K562 (cell line): ENCODE measurements at regions not wholly inside any gene's neighbourhood (a gene's known extent, or its start where the extent isn't known, plus 50 kb on each side); places are given as distances from the start of the nearest gene placed in this dataset.

Source experiments
- ATAC-seq: fragments of 200-7000 bp; cut with Tn5 transposase; 3 replicates; pipeline ENCODE4 v1.9.1; 2020; ENCODE audit warnings: moderate library complexity
- BruUV-seq: library from RNA; stranded (reverse); fragments of 400-500 nt; replicated peaks from 2 replicates; lab custom pipeline; 2021; lab: Mats Ljungman, UMichigan
- CTCF ChIA-PET: fragments of 300-600 bp; formaldehyde crosslinking; extraction: SDS; loops from one replicate; lab custom pipeline; 2021; ENCODE audit warnings: low intra/inter-chr PET ratio; lab: Yijun Ruan, JAX
- POLR2A ChIA-PET: fragments of 300-600, 350-650 bp; sonication (Branson Sonifier 250); formaldehyde crosslinking; extraction: SDS; loops from one replicate; lab custom pipeline; 2021; ENCODE audit warnings: antibody characterized with exemption, inconsistent platforms; lab: Yijun Ruan, JAX
- DNase-seq, 4 experiments: peaks; one replicate each; pipeline versions ENCODE4 v3.0.0 to v3.0.0-alpha.2; 2011 to 2018; ENCODE audit warnings: low spot score in 3 of 4, mixed read lengths in 3 of 4; ENCODE audit errors: extremely low read depth in 1 of 4
- FAIRE-seq: peaks from 2 replicates; lab custom pipeline; 2011; peaks lifted over from hg19 to GRCh38; lab: Jason Lieb, UNC
- H2AFZ ChIP-seq: 2 replicates; pipeline ENCODE4 v1.6.0; 2011; ENCODE audit warnings: low read depth, low read length, control low read depth, inconsistent platforms
- H3K27ac ChIP-seq: fragments of 200-600 bp; 3 replicates; pipeline ENCODE4 v1.8.0; 2011; ENCODE audit warnings: low read depth, mild to moderate bottlenecking, control low read depth, inconsistent platforms, low read length, moderate library complexity, mixed read lengths; ENCODE audit errors: extremely low read depth
- H3K27me3 ChIP-seq, 2 experiments: fragments of 300-600 bp in 1 of 2; 2 replicates in 1 of 2; 3 replicates in 1 of 2; pipeline versions ENCODE4 v1.6.0 to v1.8.0; 2011; ENCODE audit warnings: inconsistent platforms in 2 of 2, low read length in 2 of 2, mild to moderate bottlenecking in 1 of 2, mixed read lengths in 1 of 2, moderate library complexity in 1 of 2; ENCODE audit not compliant: control insufficient read depth in 2 of 2, insufficient read depth in 2 of 2
- H3K36me3 ChIP-seq: fragments of 300-600 bp; 3 replicates; pipeline ENCODE4 v1.8.0; 2011; ENCODE audit warnings: mild to moderate bottlenecking, low read length, inconsistent platforms; ENCODE audit not compliant: control insufficient read depth, insufficient read depth
- H3K4me1 ChIP-seq, 2 experiments: fragments of 200-600 bp in 1 of 2; replicated peaks in 1 of 2; 2 replicates in 1 of 2; 3 replicates in 1 of 2; pipeline versions ENCODE4 v1.5.1 to v1.8.0; 2011; ENCODE audit warnings: inconsistent platforms in 2 of 2, low read length in 2 of 2, mild to moderate bottlenecking in 1 of 2, mixed read lengths in 1 of 2, moderate library complexity in 1 of 2; ENCODE audit not compliant: control insufficient read depth in 2 of 2, insufficient read depth in 2 of 2
- H3K4me2 ChIP-seq: 2 replicates; pipeline ENCODE4 v1.6.1; 2011; ENCODE audit warnings: low read length, control low read depth, inconsistent platforms, mixed read lengths; ENCODE audit not compliant: insufficient read depth
- H3K4me3 ChIP-seq: fragments of 200-600 bp; sonication (generic), shearing (Covaris generic); 2 replicates; pipeline ENCODE4 v1.5.1; 2016; ENCODE audit warnings: control low read depth, inconsistent platforms
- H3K79me2 ChIP-seq: fragments of 200-600 bp; 3 replicates; pipeline ENCODE4 v1.8.0; 2011; ENCODE audit warnings: low read length, inconsistent platforms; ENCODE audit not compliant: control insufficient read depth, insufficient read depth
- H3K9ac ChIP-seq, 2 experiments: 2 replicates each; pipeline versions ENCODE4 v1.6.0 to v1.6.1; 2011; ENCODE audit warnings: low read depth in 2 of 2, low read length in 2 of 2, control low read depth in 1 of 2, inconsistent platforms in 1 of 2, mild to moderate bottlenecking in 1 of 2, mixed read lengths in 1 of 2; ENCODE audit not compliant: insufficient read depth in 1 of 2
- H3K9me1 ChIP-seq: one replicate; pipeline ENCODE4 v1.6.0; 2011; ENCODE audit warnings: inconsistent platforms, mild to moderate bottlenecking, low read length, moderate library complexity; ENCODE audit not compliant: control insufficient read depth, insufficient read depth
- H3K9me3 ChIP-seq: replicated peaks from 2 replicates; pipeline ENCODE4 v1.5.1; 2011; ENCODE audit warnings: low read depth, low read length, inconsistent platforms; ENCODE audit not compliant: control insufficient read depth, insufficient read depth
- H4K20me1 ChIP-seq: replicated peaks from 2 replicates; pipeline ENCODE4 v1.6.1; 2011; ENCODE audit warnings: low read length, inconsistent platforms, mixed read lengths; ENCODE audit not compliant: control insufficient read depth, insufficient read depth
- ARID1B ChIP-seq: fragments of 450-650 bp; IDR thresholded peaks from 2 replicates; pipeline ENCODE4 v1.6.1; 2016; ENCODE audit warnings: antibody characterized with exemption, mild to moderate bottlenecking, inconsistent platforms
- HLTF ChIP-seq: fragments of 450-650 bp; IDR thresholded peaks from 2 replicates; pipeline ENCODE4 v1.6.1; 2016
- NFIX ChIP-seq: fragments of 250-450 bp; sonication (Bioruptor Pico); IDR thresholded peaks from 2 replicates; pipeline ENCODE4 v1.4.0; 2020; ENCODE audit warnings: low read depth, mild to moderate bottlenecking, moderate library complexity
- RBM39 ChIP-seq: fragments of 200-400 bp; formaldehyde crosslinking; optimal IDR thresholded peaks from 2 replicates; pipeline ENCODE3; 2018; ENCODE audit warnings: low read depth, low read length
- SLC30A9 ChIP-seq: fragments of 250-450 bp; sonication (Bioruptor Pico); IDR thresholded peaks from 2 replicates; pipeline ENCODE4 v1.8.0; 2022; ENCODE audit warnings: mild to moderate bottlenecking, moderate library complexity
- TCF7L2 ChIP-seq: fragments of 150-350 bp; IDR thresholded peaks from 2 replicates; pipeline ENCODE4 v1.6.1; 2016; ENCODE audit warnings: low read depth, mild to moderate bottlenecking, low read length, moderate library complexity
- TCFL5 ChIP-seq: fragments of 250-450 bp; sonication (Bioruptor Pico); conservative IDR thresholded peaks from 2 replicates; pipeline ENCODE4 v1.6.1; 2021; ENCODE audit warnings: mild to moderate bottlenecking, moderate library complexity, matching md5 sums
- ZNF224 ChIP-seq: sonication (generic); formaldehyde crosslinking; IDR thresholded peaks from 2 replicates; pipeline ENCODE4 v1.8.0; 2022; ENCODE audit warnings: mild to moderate bottlenecking, missing genetic modification reagents
- WGBS: fragments of 100-300 bp; shearing (Covaris generic); methylation state at CpG from one replicate; pipeline ENCODE4 v1.1.6; 2016; ENCODE audit warnings: low coverage, mixed read lengths; ENCODE audit not compliant: insufficient coverage; ENCODE audit errors: missing lambda C conversion rate; 5-methylcytosine and 5-hydroxymethylcytosine counted together
- in situ Hi-C: fragments of 300-500 bp; cut with MboI; formaldehyde crosslinking; loops from 4 replicates; pipeline ENCODE4 v1.15.0; 2018; ENCODE audit warnings: inconsistent platforms, mixed read lengths
- intact Hi-C: fragments of 100-400 bp; cut with micrococcal nuclease; formaldehyde crosslinking; loops from 2 replicates; pipeline ENCODE4 v1.14.2; 2022
- TF ChIP-seq, protein P1 (sequence below): fragments of 450-650 bp; formaldehyde crosslinking; IDR thresholded peaks from 2 replicates; pipeline ENCODE4 v1.4.0; 2020; ENCODE audit warnings: mild to moderate bottlenecking, mixed read lengths
- TF ChIP-seq, protein P2 (sequence below): sonication (generic); formaldehyde crosslinking; IDR thresholded peaks from 2 replicates; pipeline ENCODE4 v1.8.0; 2022; ENCODE audit warnings: mild to moderate bottlenecking, missing genetic modification reagents

DNA sequence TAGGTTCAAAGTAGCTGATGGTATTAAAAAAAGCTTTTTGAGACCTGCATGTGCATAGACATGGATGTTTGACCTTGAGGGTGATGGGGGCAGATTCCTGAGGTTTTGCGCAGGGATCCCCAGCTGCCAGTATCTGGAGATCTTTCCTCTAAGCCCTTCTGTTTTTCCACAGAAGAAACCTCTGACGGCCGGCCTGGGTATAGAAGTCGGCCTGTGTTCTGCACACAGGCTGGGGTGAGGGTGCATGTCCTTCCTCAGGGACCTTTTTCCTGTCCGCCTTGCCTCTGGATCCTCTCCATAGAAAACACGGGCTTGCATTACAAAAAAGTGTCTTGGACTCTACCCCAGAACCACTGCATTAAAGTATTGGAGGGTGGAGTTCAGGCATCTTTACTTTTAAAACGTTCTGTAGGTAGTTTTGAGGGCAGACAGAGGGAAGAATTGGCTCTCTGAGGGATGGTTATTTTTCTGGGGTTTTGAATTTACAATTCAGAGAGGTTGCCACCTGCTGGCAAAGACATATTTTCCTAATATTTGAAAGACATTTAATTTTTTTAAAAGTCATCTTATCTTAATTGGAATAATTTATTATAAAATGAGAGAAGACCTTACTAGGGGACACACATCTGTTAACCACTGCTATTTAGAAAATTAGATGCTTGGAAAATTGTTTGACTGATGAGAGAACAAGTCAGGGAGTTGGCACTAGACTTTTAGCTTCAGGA lies 350.6 kb downstream of the DCDC2C start:
- FAIRE-seq: no peak

DNA sequence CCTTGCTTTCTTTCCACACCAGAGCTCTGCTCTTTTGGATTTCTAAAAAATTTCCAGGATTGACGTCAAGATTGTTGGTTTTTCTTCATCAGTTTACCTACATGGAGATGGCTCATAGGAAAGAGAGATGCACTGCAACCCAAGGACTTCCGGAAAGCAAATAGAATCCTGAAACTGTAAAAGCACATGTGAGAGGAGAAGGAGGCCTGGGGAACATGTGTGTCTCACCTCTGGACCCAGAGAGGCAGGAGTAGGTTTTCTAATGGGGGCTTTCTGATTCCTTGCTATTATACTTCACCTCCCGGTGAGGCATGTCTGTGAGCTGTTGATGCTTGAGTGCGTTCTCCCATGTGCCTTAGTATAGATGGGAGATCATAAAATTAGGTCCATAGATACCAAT lies 362.8 kb downstream of the DCDC2C start:
- in situ Hi-C loops (no loop called here), intact Hi-C loops (no loop called here)
- no peak for DNase-seq
- Histone ChIP-seq H3K36me3 (no peaks in the 10 kb centered on the region), H3K27ac (no peak overlapping the region), H3K9me1 (no peaks in the 10 kb centered on the region), H3K79me2 (no peaks in the 10 kb centered on the region), H3K4me1 (no peaks in the 10 kb centered on the region), H3K4me3 (no peak overlapping the region), H3K27me3 (no peaks in the 10 kb centered on the region), H4K20me1 (no peaks in the 10 kb centered on the region), H2AFZ (no peak overlapping the region), H3K4me2 (no peak overlapping the region), H3K9me3 (no peaks in the 10 kb centered on the region), H3K9ac (no peak overlapping the region)
- no peak for ATAC-seq
- TF ChIP-seq, protein P1, sequence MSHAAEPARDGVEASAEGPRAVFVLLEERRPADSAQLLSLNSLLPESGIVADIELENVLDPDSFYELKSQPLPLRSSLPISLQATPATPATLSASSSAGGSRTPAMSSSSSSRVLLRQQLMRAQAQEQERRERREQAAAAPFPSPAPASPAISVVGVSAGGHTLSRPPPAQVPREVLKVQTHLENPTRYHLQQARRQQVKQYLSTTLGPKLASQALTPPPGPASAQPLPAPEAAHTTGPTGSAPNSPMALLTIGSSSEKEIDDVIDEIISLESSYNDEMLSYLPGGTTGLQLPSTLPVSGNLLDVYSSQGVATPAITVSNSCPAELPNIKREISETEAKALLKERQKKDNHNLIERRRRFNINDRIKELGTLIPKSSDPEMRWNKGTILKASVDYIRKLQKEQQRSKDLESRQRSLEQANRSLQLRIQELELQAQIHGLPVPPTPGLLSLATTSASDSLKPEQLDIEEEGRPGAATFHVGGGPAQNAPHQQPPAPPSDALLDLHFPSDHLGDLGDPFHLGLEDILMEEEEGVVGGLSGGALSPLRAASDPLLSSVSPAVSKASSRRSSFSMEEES (CRISPR knock-in tag): no peak
- no peak for TF ChIP-seq NFIX
- TF ChIP-seq, protein P2, sequence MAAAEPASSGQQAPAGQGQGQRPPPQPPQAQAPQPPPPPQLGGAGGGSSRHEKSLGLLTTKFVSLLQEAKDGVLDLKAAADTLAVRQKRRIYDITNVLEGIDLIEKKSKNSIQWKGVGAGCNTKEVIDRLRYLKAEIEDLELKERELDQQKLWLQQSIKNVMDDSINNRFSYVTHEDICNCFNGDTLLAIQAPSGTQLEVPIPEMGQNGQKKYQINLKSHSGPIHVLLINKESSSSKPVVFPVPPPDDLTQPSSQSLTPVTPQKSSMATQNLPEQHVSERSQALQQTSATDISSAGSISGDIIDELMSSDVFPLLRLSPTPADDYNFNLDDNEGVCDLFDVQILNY: no peak
- no peak for TF ChIP-seq TCFL5 (CRISPR knock-in tag)
- TF ChIP-seq ARID1B: no peak
- TF ChIP-seq RBM39: no peak
- TF ChIP-seq HLTF: no peak
- no peak for TF ChIP-seq ZNF224 (CRISPR knock-in tag)
- TF ChIP-seq TCF7L2: no peak
- ChIA-PET CTCF (no interaction called here), POLR2A (no interaction called here)
- 0% methylated on average over 3 of the region's 4 CpGs for WGBS
- BruUV-seq: no TSS peak
- no peak for FAIRE-seq

More for the DNA sequence above, 350.6 kb downstream of the DCDC2C start:
- H3K27ac ChIP-seq: no peak overlapping the region
- H3K36me3 ChIP-seq: no peaks in the 10 kb centered on the region
- intact Hi-C loops: no loop called here
- no peaks in the 10 kb centered on the region for H3K4me1 ChIP-seq
- 3% methylated on average over 5 of the region's 7 CpGs for WGBS
- ChIA-PET POLR2A (no interaction called here), CTCF (no interaction called here)
- no peak overlapping the region for H3K4me3 ChIP-seq
- H3K79me2 ChIP-seq: no peaks in the 10 kb centered on the region
- no peaks in the 10 kb centered on the region for H3K9me1 ChIP-seq
- ATAC-seq (no peak), DNase-seq (no peak)
- H2AFZ ChIP-seq: no peak overlapping the region
- H3K9ac ChIP-seq: no peak overlapping the region
- H4K20me1 ChIP-seq: no peaks in the 10 kb centered on the region
- TF ChIP-seq SLC30A9 (CRISPR knock-in tag): no peak
- TF ChIP-seq, all 486 proteins: peak for 0
- Histone ChIP-seq H3K9me3 (no peaks in the 10 kb centered on the region), H3K4me2 (no peak overlapping the region), H3K27me3 (no peaks in the 10 kb centered on the region)
- in situ Hi-C loops: no loop called here
- BruUV-seq: no TSS peak
